Tibial nerve (tissue), 4 donors: ENCODE measurements at regions not wholly inside any gene's neighbourhood (a gene's known extent, or its start where the extent isn't known, plus 50 kb on each side); places are given as distances from the start of the nearest gene placed in this dataset.
"Not testable (repeated sequence)": the region's sequence is repeated elsewhere in the genome, so short reads cannot be mapped to it uniquely, and the experiment has no call there.

Experiments used
- DNase-seq, 2 donors: peaks; one replicate each; pipeline ENCODE4 v3.0.0-alpha.2; 2019; ENCODE audit warnings: low spot score in 2 of 2
- H3K27ac ChIP-seq, 4 donors: fragments of 200-600 bp; sonication (generic) in 3 of 4; one replicate each; pipeline ENCODE4 v1.5.1; 2017 to 2019; ENCODE audit warnings: mild to moderate bottlenecking in 1 of 4
- H3K27me3 ChIP-seq, 2 donors: fragments of 200-600 bp; sonication (generic) in 1 of 2; one replicate each; pipeline versions ENCODE4 v1.5.1 to v1.6.0; 2017 to 2019
- H3K36me3 ChIP-seq, 3 donors: fragments of 200-600 bp; sonication (generic); one replicate each; pipeline ENCODE4 v1.5.1; 2018 to 2019
- H3K4me1 ChIP-seq, 4 donors: fragments of 200-600 bp; sonication (generic) in 3 of 4; one replicate each; pipeline ENCODE4 v1.5.1; 2017 to 2019
- H3K4me3 ChIP-seq, 4 donors: fragments of 200-600 bp; sonication (generic) in 3 of 4; one replicate each; pipeline ENCODE4 v1.5.1; 2017 to 2019; ENCODE audit warnings: mild to moderate bottlenecking in 1 of 4, moderate library complexity in 1 of 4
- H3K9me3 ChIP-seq, 4 donors: fragments of 200-600 bp; sonication (generic) in 3 of 4; one replicate each; pipeline ENCODE4 v1.5.1; 2017 to 2019
- EP300 ChIP-seq, 2 donors: sonication (generic); formaldehyde crosslinking; IDR thresholded peaks; one replicate each; pipeline ENCODE4 v1.6.1; 2017; ENCODE audit warnings: antibody characterized with exemption in 2 of 2, mild to moderate bottlenecking in 1 of 2
- POLR2A ChIP-seq, 2 donors: fragments of 450-650 bp; IDR thresholded peaks; one replicate each; pipeline ENCODE4 v1.6.1; 2017; ENCODE audit warnings: antibody characterized with exemption in 2 of 2, mild to moderate bottlenecking in 2 of 2, moderate library complexity in 2 of 2
- WGBS, 2 donors: methylation state at CpG; one replicate each; pipeline ENCODE4 v1.1.5; 2018; 5-methylcytosine and 5-hydroxymethylcytosine counted together
- TF ChIP-seq, protein P1 (sequence below), 5 experiments: fragments of 200-600 bp in 3 of 5; fragments of 450-650 bp in 2 of 5; sonication (generic) in 3 of 5; IDR thresholded peaks; one replicate each; pipeline ENCODE4 v1.5.1; 2016 to 2019; ENCODE audit warnings: antibody characterized with exemption in 5 of 5, mild to moderate bottlenecking in 3 of 5, moderate library complexity in 2 of 5

- H3K27ac ChIP-seq: no peak overlapping the region
- H3K9me3 ChIP-seq: no peaks in the 10 kb centered on the region
- H3K36me3 ChIP-seq: no peaks in the 10 kb centered on the region
- H3K4me3 ChIP-seq: no peak overlapping the region
- TF ChIP-seq, protein P1, sequence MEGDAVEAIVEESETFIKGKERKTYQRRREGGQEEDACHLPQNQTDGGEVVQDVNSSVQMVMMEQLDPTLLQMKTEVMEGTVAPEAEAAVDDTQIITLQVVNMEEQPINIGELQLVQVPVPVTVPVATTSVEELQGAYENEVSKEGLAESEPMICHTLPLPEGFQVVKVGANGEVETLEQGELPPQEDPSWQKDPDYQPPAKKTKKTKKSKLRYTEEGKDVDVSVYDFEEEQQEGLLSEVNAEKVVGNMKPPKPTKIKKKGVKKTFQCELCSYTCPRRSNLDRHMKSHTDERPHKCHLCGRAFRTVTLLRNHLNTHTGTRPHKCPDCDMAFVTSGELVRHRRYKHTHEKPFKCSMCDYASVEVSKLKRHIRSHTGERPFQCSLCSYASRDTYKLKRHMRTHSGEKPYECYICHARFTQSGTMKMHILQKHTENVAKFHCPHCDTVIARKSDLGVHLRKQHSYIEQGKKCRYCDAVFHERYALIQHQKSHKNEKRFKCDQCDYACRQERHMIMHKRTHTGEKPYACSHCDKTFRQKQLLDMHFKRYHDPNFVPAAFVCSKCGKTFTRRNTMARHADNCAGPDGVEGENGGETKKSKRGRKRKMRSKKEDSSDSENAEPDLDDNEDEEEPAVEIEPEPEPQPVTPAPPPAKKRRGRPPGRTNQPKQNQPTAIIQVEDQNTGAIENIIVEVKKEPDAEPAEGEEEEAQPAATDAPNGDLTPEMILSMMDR (IDR thresholded peaks at IDR 0.05): no peak
- no peak for TF ChIP-seq POLR2A (IDR thresholded peaks at IDR 0.05)
- TF ChIP-seq EP300 (IDR thresholded peaks at IDR 0.05): no peak
- no peak for DNase-seq
- WGBS, 2 donors: 85 to 88% methylated on average over 5 of the region's 5 CpGs
- no peaks in the 10 kb centered on the region for H3K4me1 ChIP-seq
- no peaks in the 10 kb centered on the region for H3K27me3 ChIP-seq
Measured at GRCh38 chr1:230558324-230558723, 84.0 kb upstream of the COG2 start.

DNA sequence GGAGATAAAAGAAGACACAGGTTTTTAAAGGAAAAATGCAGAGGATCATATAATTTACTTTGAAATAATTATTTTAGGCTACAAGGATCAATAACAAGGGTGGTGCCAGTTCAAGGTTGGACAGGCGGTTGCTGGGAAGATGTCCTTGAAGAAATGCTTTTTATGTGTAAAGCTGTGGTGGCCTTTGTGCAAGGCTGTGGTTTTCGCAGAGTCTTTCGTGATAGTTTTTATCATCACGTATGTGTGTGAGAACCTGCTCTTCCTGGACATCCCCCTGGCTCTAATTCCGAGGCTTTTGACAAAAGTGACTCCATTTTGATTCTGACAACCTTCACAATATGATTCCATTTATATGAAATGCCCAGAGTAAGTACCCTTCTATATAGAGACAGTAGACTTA lies 85.8 kb upstream of the COG2 start:
- no peak overlapping the region for H3K27ac ChIP-seq
- no peaks in the 10 kb centered on the region for H3K9me3 ChIP-seq
- TF ChIP-seq EP300 (IDR thresholded peaks at IDR 0.05) (no peak), POLR2A (IDR thresholded peaks at IDR 0.05) (no peak)
- TF ChIP-seq, protein P1 (IDR thresholded peaks at IDR 0.05): no peak
- no peaks in the 10 kb centered on the region for H3K36me3 ChIP-seq
- H3K27me3 ChIP-seq: no peaks in the 10 kb centered on the region
- 83 to 87% methylated on average over 5 of the region's 5 CpGs for WGBS, 2 donors
- DNase-seq: no peak
- no peaks in the 10 kb centered on the region for H3K4me1 ChIP-seq
- no peak overlapping the region for H3K4me3 ChIP-seq

GRCh38 chr1:230555814-230556213 lies 86.5 kb upstream of the COG2 start:
- 30 to 46% methylated on average over 1 of the region's 1 CpG for WGBS, 2 donors
- H3K27me3 ChIP-seq: no peaks in the 10 kb centered on the region
- no peaks in the 10 kb centered on the region for H3K36me3 ChIP-seq
- H3K4me1 ChIP-seq: no peaks in the 10 kb centered on the region
- no peak for TF ChIP-seq POLR2A (IDR thresholded peaks at IDR 0.05)
- TF ChIP-seq, protein P1 (IDR thresholded peaks at IDR 0.05): no peak
- H3K4me3 ChIP-seq: no peak overlapping the region
- DNase-seq: no peak
- no peaks in the 10 kb centered on the region for H3K9me3 ChIP-seq
- no peak overlapping the region for H3K27ac ChIP-seq

- no peak for DNase-seq
- no peaks in the 10 kb centered on the region for H3K9me3 ChIP-seq
- TF ChIP-seq EP300 (IDR thresholded peaks at IDR 0.05) (no peak), POLR2A (IDR thresholded peaks at IDR 0.05) (no peak)
- TF ChIP-seq, protein P1 (IDR thresholded peaks at IDR 0.05): no peak
- H3K4me3 ChIP-seq: no peak overlapping the region
- no peaks in the 10 kb centered on the region for H3K36me3 ChIP-seq
- no peaks in the 10 kb centered on the region for H3K27me3 ChIP-seq
- 67 to 73% methylated on average over 2 of the region's 2 CpGs for WGBS, 2 donors
- H3K4me1 ChIP-seq: no peaks in the 10 kb centered on the region
- H3K27ac ChIP-seq: no peak overlapping the region
Measured at GRCh38 chr1:230552880-230553279, 89.4 kb upstream of the COG2 start.

- not testable (repeated sequence) for H3K36me3 ChIP-seq, H3K9me3 ChIP-seq, H3K4me1 ChIP-seq, H3K4me3 ChIP-seq, H3K27me3 ChIP-seq, H3K27ac ChIP-seq, DNase-seq
- 72 to 79% methylated on average over 3 of the region's 3 CpGs for WGBS, 2 donors
Measured at GRCh38 chr1:230550945-230551344, 91.3 kb upstream of the COG2 start.

DNA sequence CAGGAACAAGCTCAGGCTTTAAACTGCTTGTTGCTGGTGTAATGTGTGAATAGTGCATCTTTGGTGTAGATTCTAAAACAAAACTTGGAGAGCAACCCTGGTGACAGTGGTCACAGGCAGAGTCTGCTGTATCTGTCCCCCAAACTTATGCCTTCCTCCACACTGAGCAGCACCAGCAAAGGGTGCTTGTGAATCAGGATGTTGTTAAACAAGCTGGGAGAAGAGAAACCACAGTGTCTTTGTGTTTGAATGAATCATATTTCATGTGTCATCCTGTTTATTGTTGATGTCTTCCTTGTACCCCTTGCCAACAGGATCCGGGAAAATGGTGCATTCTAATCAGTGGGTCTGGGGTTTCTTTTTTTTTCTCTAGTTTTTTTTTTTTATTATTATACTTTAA lies 91.9 kb upstream of the COG2 start:
- Histone ChIP-seq H3K36me3 (no peaks in the 10 kb centered on the region), H3K4me1 (no peaks in the 10 kb centered on the region), H3K9me3 (no peaks in the 10 kb centered on the region), H3K27ac (no peak overlapping the region), H3K4me3 (no peak overlapping the region), H3K27me3 (no peaks in the 10 kb centered on the region)
- no peak for DNase-seq
- 23 to 28% methylated on average over 1 of the region's 1 CpG for WGBS, 2 donors
- TF ChIP-seq, protein P1 (IDR thresholded peaks at IDR 0.05): no peak
- TF ChIP-seq EP300 (IDR thresholded peaks at IDR 0.05): no peak
- TF ChIP-seq POLR2A (IDR thresholded peaks at IDR 0.05): no peak
